Transverse colon (tissue), 4 donors: ENCODE measurements at regions not wholly inside any gene's neighbourhood (a gene's known extent, or its start where the extent isn't known, plus 50 kb on each side); places are given as distances from the start of the nearest gene placed in this dataset.

Experiments
- DNase-seq: peaks from one replicate; pipeline ENCODE4 v3.0.0-alpha.2; 2019
- H3K27ac ChIP-seq, 4 donors: fragments of 200-600 bp; sonication (generic); 2 replicates each; pipeline ENCODE4 v1.5.1; 2016 to 2018; ENCODE audit warnings: inconsistent platforms in 4 of 4
- H3K27me3 ChIP-seq: fragments of 200-600 bp; sonication (generic); 2 replicates; pipeline ENCODE4 v1.5.1; 2017; ENCODE audit warnings: inconsistent platforms
- H3K36me3 ChIP-seq, 4 donors: fragments of 200-600 bp; sonication (generic); 2 replicates each; pipeline ENCODE4 v1.5.1; 2017 to 2019; ENCODE audit warnings: inconsistent platforms in 4 of 4
- H3K4me1 ChIP-seq, 4 donors: fragments of 200-600 bp; sonication (generic); 2 replicates each; pipeline ENCODE4 v1.5.1; 2017 to 2020; ENCODE audit warnings: inconsistent platforms in 4 of 4
- H3K4me3 ChIP-seq, 4 donors: fragments of 200-600 bp; sonication (generic); 1 replicate in 1 of 4; 2 replicates in 3 of 4; pipeline versions ENCODE4 v1.5.1 to v1.6.1; 2017 to 2019; ENCODE audit warnings: inconsistent platforms in 4 of 4
- H3K9me3 ChIP-seq, 2 donors: fragments of 200-600 bp; sonication (generic); 2 replicates each; pipeline ENCODE4 v1.5.1; 2017 to 2019; ENCODE audit warnings: inconsistent platforms in 2 of 2
- CTCF ChIP-seq, 5 experiments: fragments of 200-600 bp in 3 of 5; fragments of 450-650 bp in 2 of 5; sonication (generic) in 3 of 5; IDR thresholded peaks; 1 replicate in 2 of 5; 2 replicates in 3 of 5; pipeline ENCODE4 v1.5.1; 2016 to 2017; ENCODE audit warnings: antibody characterized with exemption in 5 of 5, inconsistent platforms in 3 of 5, mild to moderate bottlenecking in 2 of 5, moderate library complexity in 1 of 5
- EP300 ChIP-seq: sonication (generic); formaldehyde crosslinking; IDR thresholded peaks from one replicate; pipeline ENCODE4 v1.6.1; 2017; ENCODE audit warnings: antibody characterized with exemption, low read depth
- POLR2A ChIP-seq: fragments of 450-650 bp; IDR thresholded peaks from one replicate; pipeline ENCODE4 v1.6.1; 2016; ENCODE audit warnings: antibody characterized with exemption, mild to moderate bottlenecking, moderate library complexity
- POLR2AphosphoS5 ChIP-seq, 3 donors: sonication (generic); formaldehyde crosslinking; IDR thresholded peaks; one replicate each; pipeline ENCODE4 v1.6.1; 2016; ENCODE audit warnings: antibody characterized with exemption in 3 of 3
- WGBS, 2 donors: methylation state at CpG; one replicate each; pipeline ENCODE4 v1.1.5; 2018; ENCODE audit warnings: low coverage in 1 of 2; 5-methylcytosine and 5-hydroxymethylcytosine counted together
- in situ Hi-C, 4 donors: fragments of 200-750 bp; cut with MboI; loops; one replicate each; pipeline versions ENCODE4 v1.15.0 to v1.15.1; 2017; ENCODE audit warnings: low sequenced_read_pairs in 3 of 4, low pct_ligation_motif_present in 1 of 4, low pct_unique_long_range_greater_than_20kb in 1 of 4
- intact Hi-C: fragments of 100-400 bp; cut with DNase I; formaldehyde crosslinking; loops from one replicate; pipeline ENCODE4 v1.15.1; 2023; ENCODE audit warnings: low total_unique reads

DNA sequence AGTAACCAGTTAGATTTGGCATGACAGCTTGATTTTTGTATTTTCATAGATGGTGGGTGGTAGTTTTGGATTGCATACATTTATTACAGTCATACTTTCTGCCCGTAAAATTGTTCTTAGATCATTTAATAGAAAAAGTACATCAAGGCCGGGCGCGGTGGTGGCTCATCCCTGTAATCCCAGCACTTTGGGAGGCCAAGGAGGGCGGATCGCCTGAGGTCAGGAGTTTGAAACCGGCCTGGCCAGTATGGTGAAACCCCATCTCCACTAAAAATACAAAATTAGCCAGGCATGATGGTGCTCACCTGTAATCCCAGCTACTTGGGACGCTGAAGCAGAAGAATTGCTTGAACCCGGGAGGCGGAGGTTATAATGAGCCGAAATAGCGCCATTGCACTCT is 55.0 kb upstream of the UBE2L5 start:
- no peak overlapping the region for H3K27ac ChIP-seq
- peaks cover 0 to 11% (median 5%) of the 10 kb centered on the region in 4 donors for H3K4me1 ChIP-seq
- no peaks in the 10 kb centered on the region for H3K9me3 ChIP-seq
- H3K36me3 ChIP-seq = no peaks in the 10 kb centered on the region
- TF ChIP-seq CTCF (IDR thresholded peaks at IDR 0.05) (no peak), POLR2AphosphoS5 (IDR thresholded peaks at IDR 0.05) (no peak), POLR2A (no peak), EP300 (no peak)
- no peak for DNase-seq
- WGBS, 2 donors = 99% methylated on average over 12 of the region's 12 CpGs; no CpG with 5 or more reads in 1 of the 2 donors
- no peak overlapping the region for H3K4me3 ChIP-seq
- no peaks in the 10 kb centered on the region for H3K27me3 ChIP-seq
- intact Hi-C loops = no loop called here
- in situ Hi-C loops = no loop called here

DNA sequence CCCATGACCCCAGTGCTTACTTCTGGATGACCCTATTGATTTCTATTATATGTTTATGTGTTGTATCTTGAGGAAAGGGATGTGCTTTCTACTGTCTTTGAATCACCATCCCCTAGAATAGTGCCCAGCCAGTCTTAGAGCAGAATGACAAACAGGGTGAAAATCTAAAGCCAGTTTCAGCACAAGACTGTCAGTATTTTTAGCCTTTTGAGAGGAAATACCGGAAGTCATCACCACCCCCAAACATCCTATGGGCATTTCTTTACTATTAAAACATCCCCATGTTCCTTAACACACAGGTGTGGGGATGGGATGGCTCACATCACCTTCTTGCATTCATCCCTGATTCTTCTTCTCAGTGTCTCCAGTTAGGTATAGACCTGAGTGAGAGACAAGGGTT is 52.1 kb upstream of the UBE2L5 start:
- Histone ChIP-seq H3K4me1 (peaks cover 0 to 29% (median 8%) of the 10 kb centered on the region in 4 donors), H3K36me3 (no peaks in the 10 kb centered on the region), H3K27ac (no peak overlapping the region), H3K27me3 (no peaks in the 10 kb centered on the region), H3K4me3 (no peak overlapping the region), H3K9me3 (no peaks in the 10 kb centered on the region)
- DNase-seq = no peak
- 67 to 88% methylated on average over 1 of the region's 1 CpG for WGBS, 2 donors
- TF ChIP-seq POLR2AphosphoS5 (IDR thresholded peaks at IDR 0.05) (no peak), POLR2A (no peak), EP300 (no peak), CTCF (IDR thresholded peaks at IDR 0.05) (no peak)
- in situ Hi-C loops = no loop called here
- intact Hi-C loops = no loop called here

DNA sequence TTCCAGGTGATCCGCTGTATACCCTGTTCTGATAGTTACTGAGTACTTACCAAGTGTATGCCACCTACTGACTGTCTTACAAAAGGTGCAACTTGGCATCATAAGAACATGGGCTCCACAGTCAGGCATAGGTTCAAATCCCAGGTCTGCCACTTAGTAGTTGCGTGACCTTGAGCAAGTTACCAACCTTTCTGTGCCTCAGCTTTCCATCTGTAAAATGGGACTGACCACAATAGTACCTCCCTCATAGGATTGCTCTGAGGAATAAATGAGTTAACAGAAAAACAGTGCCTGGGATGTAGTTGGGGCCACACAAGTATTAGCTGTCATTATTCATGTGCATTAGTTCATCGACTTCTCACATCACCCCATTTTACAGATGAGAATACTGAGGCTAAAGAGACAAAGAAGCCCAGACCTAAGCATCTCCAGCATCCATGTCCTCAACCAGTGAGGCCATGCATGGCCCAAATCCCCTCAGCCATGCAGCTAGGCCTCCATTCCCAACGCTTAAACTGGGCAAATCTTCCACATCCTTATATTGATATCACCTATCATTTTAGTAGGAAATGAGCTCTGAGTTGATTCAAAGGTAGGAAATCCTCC is 51.3 kb upstream of the UBE2L5 start:
- Histone ChIP-seq H3K4me3 (peak overlapping the region in 1 of 4 donors; percentile 25), H3K27me3 (no peaks in the 10 kb centered on the region), H3K9me3 (no peaks in the 10 kb centered on the region), H3K36me3 (no peaks in the 10 kb centered on the region), H3K4me1 (peaks cover 0 to 29% (median 8%) of the 10 kb centered on the region in 4 donors), H3K27ac (peak overlapping the region; percentile 79 to 86 (median 80))
- intact Hi-C loops = no loop called here
- WGBS, 2 donors = 67 to 89% methylated on average over 3 to 4 of the region's 4 CpGs
- TF ChIP-seq CTCF (IDR thresholded peaks at IDR 0.05) (no peak), POLR2AphosphoS5 (IDR thresholded peaks at IDR 0.05) (no peak), EP300 (no peak), POLR2A (no peak)
- DNase-seq = no peak
- in situ Hi-C loops = no loop called here

- in situ Hi-C loops (no loop called here), intact Hi-C loops (no loop called here)
- peak overlapping the region in 1 of 4 donors; percentile 25 for H3K4me3 ChIP-seq
- peak overlapping the region; percentile 79 to 86 (median 80) for H3K27ac ChIP-seq
- H3K27me3 ChIP-seq = no peaks in the 10 kb centered on the region
- H3K36me3 ChIP-seq = no peaks in the 10 kb centered on the region
- no peaks in the 10 kb centered on the region for H3K9me3 ChIP-seq
- 27 to 30% methylated on average over 7 to 14 of the region's 14 CpGs for WGBS, 2 donors
- TF ChIP-seq EP300 = peak; percentile 2
- peak; percentile 52 for TF ChIP-seq POLR2A
- peak in 2 of 3 donors; percentile 50 to 78 for TF ChIP-seq POLR2AphosphoS5 (IDR thresholded peaks at IDR 0.05)
- no peak for TF ChIP-seq CTCF (IDR thresholded peaks at IDR 0.05)
- peak; percentile 75 for DNase-seq
- H3K4me1 ChIP-seq = peaks cover 0 to 34% (median 10%) of the 10 kb centered on the region in 4 donors
Measured at GRCh38 chr13:30371649-30372265, 50.5 kb upstream of the UBE2L5 start.
